ENCODE measurements at regions not wholly inside any gene's neighbourhood (a gene's known extent, or its start where the extent isn't known, plus 50 kb on each side); places are given as distances from the start of the nearest gene placed in this dataset.
A peak's percentile ranks its signal among the peaks of the same experiment; 100 is the strongest.

GRCh38 chr6:37095997-37096396 lies 74.0 kb upstream of the PIM1 start:
- Mint-ChIP-seq H3K27ac (peak overlapping the region in 3 of 10 donors; percentile 10 to 74 (median 11)), H3K4me1 (peaks cover 0 to 10% (median 8%) of the 10 kb centered on the region in 4 donors), H3K27me3 (no peaks in the 10 kb centered on the region), H3K4me3 (no peak overlapping the region), H3K9me3 (no peaks in the 10 kb centered on the region), H3K36me3 (no peaks in the 10 kb centered on the region)
- no peak for DNase-seq
- ATAC-seq: no peak
- POLR2A ChIA-PET: interaction anchor here (0.6 to 1.2 kb wide), 2 partner anchors 8 to 92 kb away, joined by 3 to 6 read pairs; no protein-coding TSS in a partner anchor

DNA sequence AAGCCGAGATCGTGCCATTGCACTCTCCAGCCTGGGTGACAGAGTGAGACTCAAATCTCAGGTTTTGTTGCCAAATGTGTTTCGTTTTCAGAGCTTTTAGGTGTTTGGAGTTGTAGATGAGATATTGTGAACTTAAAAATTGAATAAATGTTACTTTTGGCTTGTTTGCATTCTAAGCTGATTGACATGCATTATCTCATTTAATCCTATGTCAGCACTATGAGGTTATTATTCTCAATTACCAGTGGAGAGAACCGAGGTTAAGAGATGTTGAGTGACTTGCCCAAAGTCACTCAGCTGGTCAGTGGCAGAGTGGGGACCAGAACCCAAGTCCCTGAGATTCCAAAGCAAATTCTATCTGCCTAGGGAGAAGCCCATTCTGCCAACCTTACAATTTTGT lies 72.6 kb upstream of the PIM1 start:
- no peaks in the 10 kb centered on the region for H3K9me3 Mint-ChIP-seq
- ATAC-seq: no peak
- no peak overlapping the region for H3K27ac Mint-ChIP-seq
- DNase-seq: no peak
- no peak overlapping the region for H3K4me3 Mint-ChIP-seq
- peaks cover 0 to 20% (median 15%) of the 10 kb centered on the region in 4 donors for H3K4me1 Mint-ChIP-seq
- H3K36me3 Mint-ChIP-seq: no peaks in the 10 kb centered on the region
- no peaks in the 10 kb centered on the region for H3K27me3 Mint-ChIP-seq
- POLR2A ChIA-PET: no interaction called here

DNA sequence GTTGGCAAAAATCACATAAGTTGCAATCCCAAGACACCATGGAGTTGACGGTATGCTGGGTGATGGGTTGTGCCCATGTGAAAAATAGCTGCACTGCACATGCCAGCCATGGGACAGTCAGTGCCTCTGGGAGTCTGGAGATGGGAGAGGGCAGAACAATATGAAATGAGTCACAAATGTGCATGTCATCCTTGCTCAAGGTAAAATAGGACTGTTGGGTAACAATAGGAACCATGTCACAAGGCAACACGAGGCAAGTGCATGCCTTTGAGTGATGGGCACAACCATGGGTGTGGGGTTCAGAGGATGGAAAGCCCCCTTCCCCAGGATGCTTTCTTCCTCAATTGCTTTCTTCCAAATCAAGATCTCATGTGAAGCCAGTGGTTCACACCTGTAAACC lies 70.5 kb upstream of the PIM1 start:
- no peaks in the 10 kb centered on the region for H3K27me3 Mint-ChIP-seq
- no peak overlapping the region for H3K4me3 Mint-ChIP-seq
- no peaks in the 10 kb centered on the region for H3K9me3 Mint-ChIP-seq
- peaks cover 3 to 33% (median 23%) of the 10 kb centered on the region in 4 donors for H3K4me1 Mint-ChIP-seq
- POLR2A ChIA-PET: interaction anchor here (0.6 kb wide), 1 partner anchor 503 kb away, joined by 4 read pairs; no protein-coding TSS in a partner anchor
- DNase-seq: no peak
- no peak for ATAC-seq
- peak overlapping the region in 2 of 10 donors; percentile 23 to 30 for H3K27ac Mint-ChIP-seq
- no peaks in the 10 kb centered on the region for H3K36me3 Mint-ChIP-seq

- ATAC-seq: no peak
Observed at GRCh38 chr6:37100745-37101144, 69.2 kb upstream of the PIM1 start.

DNA sequence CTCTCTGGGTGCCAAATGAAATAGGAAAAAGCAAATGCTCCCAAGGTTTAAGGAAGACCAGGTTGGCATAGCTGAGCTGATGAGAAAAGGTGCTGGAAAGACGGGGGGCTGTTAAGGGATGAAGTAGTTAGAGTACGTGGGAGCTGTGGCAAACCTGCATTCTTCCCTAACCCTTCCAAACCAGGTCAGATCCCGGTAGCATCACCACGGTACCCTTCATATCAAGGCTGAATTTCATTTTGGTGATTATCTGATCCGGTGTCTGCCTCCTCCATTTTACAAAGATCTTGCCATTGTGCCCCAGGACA lies 68.0 kb upstream of the PIM1 start:
- H3K4me1 Mint-ChIP-seq: peaks cover 5 to 37% (median 22%) of the 10 kb centered on the region in 4 donors
- H3K36me3 Mint-ChIP-seq: no peaks in the 10 kb centered on the region
- ATAC-seq (no peak), DNase-seq (no peak)
- H3K27ac Mint-ChIP-seq: peak overlapping the region; percentile 76 to 96 (median 93)
- H3K27me3 Mint-ChIP-seq: no peaks in the 10 kb centered on the region
- POLR2A ChIA-PET: interaction anchor here (0.8 to 1.5 kb wide), 5 partner anchors 11 to 89 kb away, joined by 3 to 20 read pairs (median 3); partner anchors contain the start of gene PIM1
- H3K9me3 Mint-ChIP-seq: no peaks in the 10 kb centered on the region
- peak overlapping the region; percentile 41 to 82 (median 74) for H3K4me3 Mint-ChIP-seq

More at GRCh38 chr6:37100745-37101144, 69.2 kb upstream of the PIM1 start:
- H3K27me3 Mint-ChIP-seq: no peaks in the 10 kb centered on the region
- no peaks in the 10 kb centered on the region for H3K36me3 Mint-ChIP-seq
- DNase-seq: no peak
- peaks cover 5 to 37% (median 24%) of the 10 kb centered on the region in 4 donors for H3K4me1 Mint-ChIP-seq
- H3K9me3 Mint-ChIP-seq: no peaks in the 10 kb centered on the region
- POLR2A ChIA-PET: no interaction called here
- H3K4me3 Mint-ChIP-seq: peak overlapping the region in 2 of 10 donors; percentile 29 to 42
- peak overlapping the region in 8 of 10 donors; percentile 19 to 96 (median 84) for H3K27ac Mint-ChIP-seq

GRCh38 chr6:37102299-37103168 lies 67.4 kb upstream of the PIM1 start:
- Mint-ChIP-seq H3K36me3 (no peaks in the 10 kb centered on the region), H3K27ac (peak overlapping the region; percentile 76 to 96 (median 93)), H3K4me1 (peaks cover 5 to 41% (median 22%) of the 10 kb centered on the region in 4 donors), H3K27me3 (no peaks in the 10 kb centered on the region), H3K4me3 (peak overlapping the region; percentile 60 to 84 (median 77)), H3K9me3 (no peaks in the 10 kb centered on the region)
- peak; percentile 91 to 95 for ATAC-seq
- POLR2A ChIA-PET: interaction anchor here (0.8 to 1.5 kb wide), 6 partner anchors 10 to 89 kb away, joined by 3 to 20 read pairs (median 3); partner anchors contain the start of gene PIM1
- DNase-seq: peak; percentile 51 to 90 (median 76)

GRCh38 chr6:37103169-37104039 lies 66.5 kb upstream of the PIM1 start:
- ATAC-seq (no peak), DNase-seq (no peak)
- H3K4me3 Mint-ChIP-seq: peak overlapping the region; percentile 58 to 84 (median 77)
- POLR2A ChIA-PET: interaction anchor here (1.0 to 1.5 kb wide), 4 partner anchors 9 to 66 kb away, joined by 3 to 20 read pairs (median 4); partner anchors contain the start of gene PIM1
- H3K27me3 Mint-ChIP-seq: no peaks in the 10 kb centered on the region
- peaks cover 5 to 41% (median 22%) of the 10 kb centered on the region in 4 donors for H3K4me1 Mint-ChIP-seq
- H3K36me3 Mint-ChIP-seq: no peaks in the 10 kb centered on the region
- H3K27ac Mint-ChIP-seq: peak overlapping the region; percentile 53 to 95 (median 87)
- no peaks in the 10 kb centered on the region for H3K9me3 Mint-ChIP-seq

DNA sequence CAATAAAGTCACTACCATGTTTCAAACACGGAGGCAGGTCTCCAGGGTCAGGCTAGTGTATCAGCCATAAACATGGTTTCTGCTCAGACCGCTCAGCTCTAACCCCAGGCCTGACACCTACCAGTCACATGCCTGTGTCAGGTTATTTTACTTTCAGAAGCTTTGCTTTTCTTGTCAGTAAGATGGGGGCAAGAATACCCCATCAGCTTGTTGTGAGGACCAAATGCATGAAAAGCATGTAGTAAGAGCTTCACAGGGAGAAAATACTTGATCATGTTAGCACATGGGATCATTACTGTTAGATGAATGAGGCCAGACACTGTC lies 65.2 kb upstream of the PIM1 start:
- ATAC-seq: no peak
- H3K27ac Mint-ChIP-seq: peak overlapping the region in 2 of 10 donors; percentile 47 to 72

DNA sequence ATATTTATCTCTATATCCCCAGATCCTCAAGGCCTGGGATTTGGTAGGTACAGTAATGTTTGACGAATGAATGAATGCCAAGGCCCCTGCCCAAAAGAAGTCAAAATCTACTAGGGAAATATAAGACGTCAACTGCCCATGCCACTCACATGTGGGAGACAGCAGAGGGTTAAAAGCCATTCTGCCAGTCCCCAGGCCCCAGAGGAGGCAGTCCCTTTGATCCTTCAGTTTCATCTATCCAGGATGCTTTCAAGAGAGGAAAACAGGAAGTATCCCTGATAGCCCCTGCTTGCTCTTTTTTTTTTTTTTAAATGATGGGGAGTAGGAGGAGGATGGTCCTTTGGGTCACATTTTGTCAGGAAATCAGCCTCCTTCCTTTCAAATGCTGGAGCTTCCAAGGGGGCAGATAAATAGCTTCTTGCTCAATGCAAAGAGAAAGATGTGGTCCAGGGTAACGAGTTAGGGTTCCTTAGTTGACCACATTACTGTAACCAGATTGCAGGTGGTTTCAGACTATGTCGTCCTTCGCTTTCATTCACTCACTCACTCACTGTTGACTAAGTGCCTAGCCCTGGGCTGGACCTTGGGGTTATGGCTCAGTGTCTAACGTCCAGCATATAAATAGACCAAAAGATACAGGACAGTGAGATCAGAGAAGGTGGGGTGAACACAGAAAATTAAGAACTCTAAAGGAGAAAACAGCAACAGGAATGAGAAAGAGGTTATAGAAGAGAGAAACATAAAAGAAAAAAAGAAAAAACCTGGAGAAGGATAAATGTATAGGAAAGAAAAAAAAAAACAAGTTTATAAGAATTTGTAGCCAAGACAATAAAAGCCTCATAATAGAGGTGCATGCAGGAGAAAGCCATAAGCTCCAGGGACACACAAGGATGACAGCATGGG lies 64.6 kb upstream of the PIM1 start:
- POLR2A ChIA-PET: no interaction called here
- Mint-ChIP-seq H3K36me3 (no peaks in the 10 kb centered on the region), H3K9me3 (no peaks in the 10 kb centered on the region), H3K27ac (peak overlapping the region in 3 of 10 donors; percentile 0 to 73 (median 57)), H3K4me1 (peaks cover 5 to 41% (median 22%) of the 10 kb centered on the region in 4 donors), H3K27me3 (no peaks in the 10 kb centered on the region), H3K4me3 (no peak overlapping the region)
- ATAC-seq (no peak), DNase-seq (no peak)

More for the DNA sequence above, 65.2 kb upstream of the PIM1 start:
- POLR2A ChIA-PET: no interaction called here
- no peaks in the 10 kb centered on the region for H3K9me3 Mint-ChIP-seq
- DNase-seq: no peak
- H3K27me3 Mint-ChIP-seq: no peaks in the 10 kb centered on the region
- H3K4me3 Mint-ChIP-seq: no peak overlapping the region
- H3K36me3 Mint-ChIP-seq: no peaks in the 10 kb centered on the region
- peaks cover 5 to 41% (median 22%) of the 10 kb centered on the region in 4 donors for H3K4me1 Mint-ChIP-seq

GRCh38 chr6:37106051-37106363 lies 63.9 kb upstream of the PIM1 start:
- H3K36me3 Mint-ChIP-seq: no peaks in the 10 kb centered on the region
- H3K4me3 Mint-ChIP-seq: no peak overlapping the region
- H3K27me3 Mint-ChIP-seq: no peaks in the 10 kb centered on the region
- POLR2A ChIA-PET: no interaction called here
- no peak for ATAC-seq
- H3K4me1 Mint-ChIP-seq: peaks cover 5 to 37% (median 22%) of the 10 kb centered on the region in 4 donors
- peak overlapping the region in 1 of 10 donors; percentile 57 for H3K27ac Mint-ChIP-seq
- DNase-seq: no peak
- H3K9me3 Mint-ChIP-seq: no peaks in the 10 kb centered on the region

DNA sequence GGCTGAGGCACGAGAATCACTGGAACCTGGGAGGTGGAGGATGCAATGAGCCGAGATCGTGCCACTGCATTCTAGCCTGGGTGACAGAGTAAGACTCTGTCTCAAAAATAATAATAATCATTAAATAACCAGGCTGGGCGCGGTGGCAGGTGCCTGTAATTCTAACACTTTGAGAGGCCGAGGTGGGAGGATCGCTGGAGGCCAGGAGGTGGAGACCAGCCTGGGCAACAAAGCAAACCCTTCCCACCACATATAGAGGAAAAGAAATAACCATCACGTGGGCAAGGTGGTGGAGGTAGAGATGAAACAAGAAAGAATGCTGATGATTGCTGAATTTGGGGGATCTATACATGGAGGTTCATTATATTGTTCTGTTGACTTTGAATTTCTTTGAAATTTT lies 63.4 kb upstream of the PIM1 start:
- Mint-ChIP-seq H3K27ac (peak overlapping the region in 3 of 10 donors; percentile 7 to 47 (median 40)), H3K36me3 (no peaks in the 10 kb centered on the region), H3K4me3 (no peak overlapping the region), H3K4me1 (peaks cover 5 to 33% (median 22%) of the 10 kb centered on the region in 4 donors), H3K27me3 (no peaks in the 10 kb centered on the region), H3K9me3 (no peaks in the 10 kb centered on the region)
- POLR2A ChIA-PET: no interaction called here
- no peak for ATAC-seq
- DNase-seq: no peak

GRCh38 chr6:37106982-37107491 lies 62.9 kb upstream of the PIM1 start:
- peaks cover 5 to 30% (median 19%) of the 10 kb centered on the region in 4 donors for H3K4me1 Mint-ChIP-seq
- ATAC-seq (no peak), DNase-seq (no peak)
- no peaks in the 10 kb centered on the region for H3K9me3 Mint-ChIP-seq
- H3K4me3 Mint-ChIP-seq: peak overlapping the region in 1 of 10 donors; percentile 22
- POLR2A ChIA-PET: no interaction called here
- H3K27me3 Mint-ChIP-seq: no peaks in the 10 kb centered on the region
- no peaks in the 10 kb centered on the region for H3K36me3 Mint-ChIP-seq
- H3K27ac Mint-ChIP-seq: peak overlapping the region in 3 of 10 donors; percentile 7 to 73 (median 47)
